T follicular helper cell (primary cell): ENCODE measurements at regions not wholly inside any gene's neighbourhood (a gene's known extent, or its start where the extent isn't known, plus 50 kb on each side); places are given as distances from the start of the nearest gene placed in this dataset.
"Not testable (repeated sequence)": the region's sequence is repeated elsewhere in the genome, so short reads cannot be mapped to it uniquely, and the experiment has no call there.

ENCODE experiments used
- DNase-seq: peaks from one replicate; pipeline ENCODE4 v3.0.0-alpha.2; 2020; ENCODE audit warnings: low read depth

DNA sequence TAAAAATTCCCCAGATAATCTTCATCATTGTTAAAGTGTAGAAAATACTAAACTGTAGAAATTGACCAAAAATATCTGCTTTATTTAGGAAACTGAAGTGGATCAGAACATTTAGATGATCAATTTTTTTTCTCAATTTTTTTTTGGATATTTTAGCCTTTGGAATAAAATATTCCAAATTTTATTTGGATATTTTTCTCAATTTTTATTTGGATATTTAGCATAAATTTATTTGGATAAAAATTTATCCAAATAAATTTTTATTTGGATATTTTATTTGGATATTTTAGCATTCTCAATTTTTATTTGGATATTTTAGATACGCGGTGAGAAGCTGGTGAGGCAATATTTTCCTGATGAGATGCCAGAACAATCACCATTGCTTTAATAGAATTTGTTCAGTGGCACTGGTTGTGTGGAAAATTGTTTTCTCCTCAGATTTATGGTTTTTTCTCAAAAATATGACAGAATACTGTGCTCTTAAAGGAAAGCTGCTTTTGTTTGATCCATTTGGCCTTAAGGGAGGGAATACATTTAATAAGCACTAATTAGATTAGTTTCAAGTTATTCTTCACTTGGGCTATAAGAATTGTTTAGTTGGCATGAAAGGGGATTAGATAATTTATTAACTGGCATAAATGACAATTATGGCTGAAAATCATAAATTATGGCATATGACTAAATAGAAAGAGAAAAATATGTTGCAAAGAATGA is 470.1 kb downstream of the MFSD1 start:
- DNase-seq: no peak

DNA sequence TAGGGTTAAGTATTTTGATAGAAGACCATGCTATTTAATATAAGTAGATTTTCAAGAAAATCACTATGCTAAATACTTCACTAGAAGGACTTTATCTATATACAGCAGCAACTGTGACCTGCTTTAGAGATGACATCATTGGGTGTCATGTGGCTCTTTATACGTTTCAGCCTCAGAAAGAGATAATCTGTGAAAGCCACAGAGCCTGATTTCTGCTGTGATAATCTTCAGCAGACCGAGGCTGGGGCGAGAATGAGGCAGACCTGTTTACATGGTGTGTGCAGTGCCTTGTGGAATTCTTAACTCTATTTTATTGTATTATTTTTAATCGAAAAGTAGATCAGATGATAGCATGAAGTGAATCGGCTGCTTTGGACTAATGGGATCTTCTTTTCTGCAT is 471.2 kb downstream of the MFSD1 start:
- no peak for DNase-seq

DNA sequence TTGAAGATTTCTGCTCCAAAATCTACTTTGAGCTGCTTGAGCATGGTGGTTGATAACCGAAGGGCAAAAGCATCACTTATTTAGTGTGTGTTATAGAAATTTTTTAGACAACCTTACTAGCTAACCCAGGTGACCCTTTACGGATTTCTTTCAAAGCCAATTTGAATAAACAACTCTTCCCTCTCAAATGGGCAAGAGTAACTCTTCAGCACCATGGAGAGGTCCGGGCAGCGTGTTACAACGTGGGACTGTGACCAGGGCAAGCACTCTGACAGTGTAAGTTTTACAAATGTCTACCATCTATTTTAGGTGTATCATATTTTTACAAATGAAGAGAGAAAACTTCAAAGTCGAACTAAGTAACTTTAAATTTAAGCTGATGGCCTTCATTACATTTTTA is 471.8 kb downstream of the MFSD1 start:
- no peak for DNase-seq

DNA sequence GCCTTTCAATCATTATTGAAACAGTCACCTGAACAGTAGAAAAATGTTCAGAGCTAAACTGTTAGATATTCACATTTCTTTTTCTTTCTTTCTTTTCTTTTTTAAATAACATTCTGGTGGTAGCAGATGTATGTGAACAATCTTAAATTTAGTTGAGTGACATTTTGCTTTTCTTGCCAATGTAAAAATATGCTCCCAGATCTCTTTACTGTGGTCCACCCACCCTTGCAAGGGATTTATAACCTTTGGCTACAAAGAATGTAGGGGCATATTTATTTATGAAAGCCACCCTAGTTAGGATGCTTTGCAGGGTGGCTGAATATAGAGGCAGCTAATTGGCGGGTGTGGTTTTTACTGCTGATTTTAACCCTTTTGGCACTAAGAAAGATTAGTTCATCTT is 473.9 kb downstream of the MFSD1 start:
- no peak for DNase-seq

DNA sequence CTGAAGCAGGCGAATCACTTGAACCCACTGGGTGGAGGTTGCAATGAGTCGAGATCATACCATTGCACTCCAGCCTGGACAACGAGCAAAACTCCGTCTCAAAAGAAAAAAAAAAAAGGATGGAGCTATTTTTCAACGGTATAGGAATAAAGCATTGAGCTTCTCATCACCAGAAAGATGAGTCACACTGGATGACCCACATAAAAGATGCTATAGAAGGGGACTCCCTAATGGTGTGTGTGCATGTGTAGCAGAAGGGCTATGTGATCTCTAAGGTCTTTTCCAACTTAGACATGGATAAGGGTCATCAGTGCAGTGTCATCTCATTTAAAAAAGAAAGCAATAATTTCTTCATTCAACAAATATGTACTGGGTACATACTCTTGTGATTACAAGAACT is 476.0 kb downstream of the MFSD1 start:
- no peak for DNase-seq

DNA sequence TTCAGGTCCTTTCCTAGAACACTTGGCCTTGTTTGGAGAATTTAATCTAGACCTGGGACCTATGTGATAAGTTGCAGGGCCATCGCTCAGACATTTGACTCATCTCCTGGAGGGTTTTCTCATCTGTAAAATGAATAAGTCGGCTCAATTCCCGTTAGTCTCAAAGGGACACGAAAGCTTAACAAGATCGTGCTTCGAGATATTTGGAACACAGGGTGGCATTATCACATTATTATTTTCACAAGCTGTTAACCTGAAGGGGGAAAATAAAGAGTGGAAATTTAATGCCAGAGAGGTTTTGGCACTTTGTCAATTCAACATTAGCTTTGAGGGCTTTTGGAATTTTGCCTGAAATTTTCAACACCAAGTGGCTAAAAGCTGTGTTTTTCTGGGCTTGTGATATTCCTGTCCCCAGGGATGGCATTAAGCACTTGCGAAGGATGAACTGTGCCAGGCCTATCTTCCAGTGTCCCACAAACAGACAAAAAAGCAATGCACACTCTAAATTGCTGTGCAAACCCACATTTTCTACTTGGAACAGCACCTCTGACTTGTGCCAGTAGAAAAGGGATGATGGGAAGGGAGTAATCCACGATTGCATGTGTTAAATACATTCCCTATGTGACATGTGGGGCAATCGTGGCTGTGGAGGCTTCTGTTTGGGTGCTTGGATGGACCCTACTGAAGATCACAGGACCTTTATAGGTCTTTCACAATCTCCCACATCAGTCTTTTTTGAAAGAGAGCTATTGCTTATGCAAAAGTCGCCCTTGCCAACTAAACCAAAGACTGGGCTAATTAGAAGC is 478.7 kb downstream of the MFSD1 start:
- no peak for DNase-seq

DNA sequence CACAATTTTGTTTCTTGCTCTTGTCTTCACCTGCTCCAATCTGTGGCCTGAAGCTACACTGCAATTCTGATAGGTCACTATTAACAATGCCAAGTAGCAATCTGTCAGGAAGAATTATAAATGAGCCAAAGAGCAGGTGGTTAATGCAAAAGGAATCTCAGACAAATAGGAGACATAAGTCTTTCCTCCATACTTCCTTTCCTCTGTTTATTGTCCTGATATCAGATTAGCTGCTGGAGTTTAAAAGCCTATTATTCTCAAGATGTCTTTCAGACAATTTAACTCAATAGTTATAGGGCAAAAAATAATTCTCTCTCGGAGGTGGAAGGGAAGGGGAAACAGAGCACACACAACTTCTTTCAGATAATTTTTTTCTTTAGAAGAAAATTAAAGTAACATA is 491.6 kb downstream of the MFSD1 start:
- DNase-seq: no peak

DNA sequence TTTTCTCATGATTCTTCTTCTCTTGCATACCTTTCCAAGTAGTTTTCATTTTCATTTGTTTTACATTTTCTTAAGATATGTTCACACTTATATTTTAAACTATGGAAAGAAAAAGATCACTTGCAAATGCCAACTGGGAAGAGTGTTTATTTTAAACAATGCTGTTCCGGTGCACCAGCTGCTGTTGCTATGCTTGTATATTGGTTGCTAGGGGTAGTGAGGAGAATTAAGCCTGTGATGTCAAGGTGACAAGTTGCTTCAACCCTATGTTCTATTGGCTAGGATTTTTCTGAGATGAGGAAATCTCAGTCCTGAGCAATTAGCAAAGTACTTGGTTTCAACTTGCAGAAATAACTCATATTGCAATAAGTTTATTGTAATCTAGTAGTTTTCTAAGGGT is 500.1 kb downstream of the MFSD1 start:
- DNase-seq: no peak

DNA sequence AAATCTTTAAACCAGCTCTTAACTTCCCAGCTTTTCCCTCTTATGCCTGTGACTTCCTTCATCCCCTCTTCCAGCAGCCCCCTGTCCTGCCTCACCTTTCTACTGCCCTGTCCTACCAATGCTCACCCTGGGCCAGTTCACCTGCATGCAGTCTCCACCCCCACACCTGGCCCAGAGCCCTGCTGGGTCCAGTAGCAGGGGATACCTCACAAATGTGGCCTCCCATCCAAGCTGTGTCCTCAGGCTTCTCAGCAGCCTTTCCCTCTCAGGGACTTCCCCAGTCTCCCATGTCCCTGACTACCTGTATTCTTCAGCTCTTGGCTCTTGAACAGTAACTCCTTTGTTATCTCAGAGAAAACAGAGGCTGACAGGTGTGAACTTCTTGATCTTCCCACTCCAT is 503.2 kb downstream of the MFSD1 start:
- DNase-seq: no peak

DNA sequence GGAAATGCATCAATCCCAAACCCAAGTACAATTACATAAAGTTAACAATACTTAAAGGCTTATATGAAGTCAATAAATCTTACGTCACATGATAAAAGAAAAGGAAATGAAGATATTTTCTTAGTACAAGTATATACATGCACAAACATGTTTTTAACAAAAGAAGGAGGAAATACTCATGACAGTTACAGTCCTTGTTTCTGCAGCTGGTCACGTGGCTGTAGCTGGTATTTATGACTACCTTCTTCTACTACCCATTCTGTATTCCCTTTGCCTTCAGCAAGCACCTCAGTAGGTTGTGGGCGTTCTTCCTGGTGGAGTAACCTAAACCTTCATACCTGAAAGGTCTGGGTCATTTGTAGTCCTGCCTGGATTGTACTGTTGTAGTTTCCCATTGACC is 514.9 kb downstream of the MFSD1 start:
- DNase-seq: not testable (repeated sequence)

DNA sequence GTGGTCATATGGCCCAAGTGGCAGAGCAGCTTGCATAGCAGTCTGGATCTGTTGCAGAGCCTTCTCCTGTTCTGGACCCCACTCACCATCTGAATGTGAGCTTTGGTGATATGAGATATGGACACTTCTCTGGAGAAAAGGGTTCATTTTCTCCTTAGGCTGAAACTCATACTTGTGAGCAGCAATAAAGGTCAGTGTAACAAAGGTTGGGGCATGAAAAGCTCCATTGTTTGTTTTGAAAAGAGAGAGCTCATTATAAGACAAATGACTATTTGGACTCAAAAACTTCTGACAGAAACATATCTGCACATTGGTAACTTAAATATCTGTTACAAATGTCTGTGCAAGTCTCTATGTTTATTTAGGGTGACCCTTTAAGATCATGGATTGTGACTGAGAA is 517.3 kb downstream of the MFSD1 start:
- DNase-seq: no peak

DNA sequence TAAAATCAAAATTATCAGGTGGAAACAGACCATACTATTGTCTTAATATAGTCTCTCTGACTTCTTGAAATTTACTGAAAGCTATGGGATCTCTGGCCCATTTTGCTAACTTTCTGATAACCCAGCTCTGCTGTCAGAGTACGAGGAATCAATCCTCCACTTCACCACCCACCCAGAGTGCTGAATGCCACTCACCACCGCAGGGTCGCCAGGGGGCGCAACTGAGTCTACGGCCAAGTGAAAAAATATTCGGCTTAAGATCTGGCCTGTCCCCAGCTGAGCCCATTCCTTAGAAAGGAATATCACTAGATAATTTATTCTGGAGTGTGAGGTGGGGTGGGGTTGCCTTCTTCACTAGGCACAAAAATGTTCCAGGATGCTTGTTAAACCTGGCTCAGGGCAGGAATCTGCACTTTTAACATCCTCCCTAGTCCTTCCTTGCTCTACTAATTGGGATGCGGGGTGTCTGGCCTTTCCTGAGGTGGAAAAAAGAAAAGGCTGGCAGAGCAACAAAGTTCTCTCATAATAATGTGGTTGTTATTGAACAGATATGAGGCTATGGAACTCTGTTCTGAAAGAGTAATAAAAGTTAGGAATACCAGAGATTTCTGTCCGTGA is 520.6 kb downstream of the MFSD1 start:
- DNase-seq: no peak

DNA sequence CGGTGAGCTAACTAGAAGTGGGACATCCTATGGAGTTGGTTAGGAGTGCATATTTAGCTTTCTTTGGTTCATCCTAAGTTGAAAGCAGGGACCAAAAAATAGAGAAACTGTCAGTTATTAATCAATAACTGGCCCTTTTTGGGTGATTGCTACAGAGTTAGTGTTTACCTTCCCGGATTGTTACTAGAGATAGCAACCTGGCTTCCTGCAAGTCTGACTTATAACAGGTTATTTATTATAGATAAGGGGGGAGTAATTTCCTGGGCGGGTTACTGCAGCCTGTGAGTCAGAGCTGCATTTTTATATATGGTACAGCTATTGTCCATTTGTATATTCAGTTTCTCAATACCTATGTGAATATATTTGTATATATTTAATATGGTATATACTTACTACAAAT is 522.0 kb downstream of the MFSD1 start:
- no peak for DNase-seq

DNA sequence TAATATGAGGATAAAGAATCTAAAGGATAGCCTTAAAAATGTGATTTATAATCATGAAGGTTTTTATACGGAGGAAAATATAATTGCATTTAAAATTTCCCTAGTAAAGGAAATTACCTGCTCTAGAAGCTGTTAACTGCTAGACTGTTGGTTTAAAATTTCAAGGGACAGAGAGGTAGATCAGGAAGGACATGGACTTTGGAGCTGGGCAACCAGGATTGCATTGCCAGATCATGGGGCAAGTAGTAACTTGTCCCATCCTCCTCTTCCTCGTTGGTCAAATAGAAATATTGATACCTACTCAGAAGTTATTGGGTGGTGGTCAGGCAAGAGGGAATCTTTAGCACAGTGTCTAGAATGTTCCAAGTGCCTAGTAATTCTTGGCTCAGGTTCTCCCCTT is 525.1 kb downstream of the MFSD1 start:
- no peak for DNase-seq

DNA sequence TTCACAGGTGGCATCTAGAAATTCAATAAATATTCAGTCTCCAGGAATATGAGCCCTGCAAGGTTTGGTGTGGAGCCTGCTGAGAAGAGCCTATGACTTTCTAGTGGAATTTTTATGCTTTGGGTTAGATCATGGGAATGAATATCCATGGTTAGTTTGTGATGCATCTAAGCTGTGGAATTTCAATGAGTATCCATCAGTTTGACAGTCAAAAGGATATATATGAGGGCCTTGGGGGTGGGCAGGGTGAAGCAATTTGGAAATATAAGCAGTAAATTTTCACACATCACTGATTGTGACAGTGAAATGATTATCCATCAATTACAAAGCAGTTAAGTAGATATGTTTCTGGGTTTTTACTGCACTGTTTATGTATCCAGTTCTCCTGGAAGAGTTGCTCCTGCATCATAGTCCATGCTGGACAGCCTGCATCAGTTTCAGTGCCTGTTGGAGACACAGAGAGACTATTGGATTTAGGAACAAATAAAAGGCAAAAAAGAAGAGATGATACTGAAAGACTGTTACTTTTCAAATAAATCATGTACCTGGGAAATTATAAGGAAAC is 530.8 kb downstream of the MFSD1 start:
- no peak for DNase-seq

DNA sequence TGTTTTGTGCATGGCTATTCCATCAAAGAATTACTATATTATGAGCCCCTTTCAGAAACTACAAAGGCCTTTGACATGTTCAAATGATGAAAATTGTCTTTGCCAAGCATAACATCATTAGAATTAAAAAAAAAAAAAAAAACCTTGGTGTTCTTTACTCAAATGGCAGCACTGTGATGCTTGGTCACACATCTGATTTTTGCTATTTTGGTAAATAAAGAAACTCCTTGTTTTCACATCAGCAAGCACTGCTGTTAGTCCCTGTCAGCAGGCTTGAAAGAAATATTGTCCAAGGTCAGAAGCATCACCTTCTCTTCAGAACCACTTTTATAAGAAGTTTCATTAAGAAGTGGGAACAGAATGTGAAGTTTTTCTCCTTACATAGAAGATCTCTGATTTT is 537.3 kb downstream of the MFSD1 start:
- DNase-seq: no peak

DNA sequence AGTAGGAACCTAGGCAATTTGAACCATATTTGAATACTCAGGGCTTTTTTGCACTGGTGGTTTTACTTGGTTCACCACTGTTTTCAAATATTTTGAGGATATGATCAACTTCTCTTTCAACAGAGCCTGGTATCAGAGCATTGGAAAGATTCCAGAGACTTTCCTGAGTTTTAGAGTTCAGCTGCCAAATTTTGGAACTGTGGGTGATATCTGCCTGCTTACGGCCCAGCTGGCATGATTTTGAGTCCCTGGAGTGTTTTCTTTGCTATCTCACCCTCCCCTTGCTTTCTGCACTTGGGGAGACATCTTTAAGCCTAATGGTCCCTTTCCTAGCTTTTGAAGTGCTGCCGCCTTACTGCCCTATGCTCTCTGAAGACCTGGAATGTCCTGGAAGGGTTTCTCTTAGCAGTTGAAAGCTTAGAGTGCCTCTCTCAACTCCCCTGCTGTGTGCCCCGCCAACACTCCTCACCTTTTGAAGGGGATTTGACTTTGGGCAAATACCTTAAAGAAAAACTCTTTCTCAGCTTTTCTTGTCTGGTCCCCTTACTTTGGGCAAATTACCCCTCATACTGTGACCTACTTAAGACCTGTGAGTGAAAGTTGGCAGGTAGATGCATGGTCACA is 539.1 kb downstream of the MFSD1 start:
- DNase-seq: no peak

DNA sequence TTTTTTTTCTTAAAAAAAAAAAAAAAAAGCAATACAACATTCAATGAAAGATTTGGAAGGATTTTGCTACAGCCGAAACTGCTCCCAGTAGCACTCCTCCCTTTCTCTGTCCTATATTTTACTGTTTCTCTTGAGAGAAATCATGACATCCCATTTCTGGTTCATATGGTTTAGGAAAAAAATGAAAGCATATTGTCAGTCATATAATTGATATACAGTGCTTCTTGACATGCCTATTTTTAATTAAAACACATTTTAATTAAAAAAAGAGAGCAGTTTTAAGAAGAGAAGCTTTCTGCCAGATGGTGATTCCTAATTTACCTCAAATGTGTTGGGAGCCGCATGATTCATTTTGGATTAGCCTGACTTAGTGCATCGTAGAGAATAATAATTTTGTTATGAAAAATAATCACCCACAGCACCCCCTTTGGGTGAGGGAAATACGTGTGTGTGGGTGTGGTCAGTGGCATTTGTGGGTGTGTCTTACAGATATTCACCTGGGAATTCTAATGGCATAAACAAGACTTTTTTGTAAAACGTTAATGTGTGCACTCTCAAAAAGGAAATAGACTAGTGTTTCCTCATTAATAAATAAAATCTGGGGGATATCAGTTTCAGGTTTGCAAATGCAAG is 544.5 kb downstream of the MFSD1 start:
- no peak for DNase-seq

DNA sequence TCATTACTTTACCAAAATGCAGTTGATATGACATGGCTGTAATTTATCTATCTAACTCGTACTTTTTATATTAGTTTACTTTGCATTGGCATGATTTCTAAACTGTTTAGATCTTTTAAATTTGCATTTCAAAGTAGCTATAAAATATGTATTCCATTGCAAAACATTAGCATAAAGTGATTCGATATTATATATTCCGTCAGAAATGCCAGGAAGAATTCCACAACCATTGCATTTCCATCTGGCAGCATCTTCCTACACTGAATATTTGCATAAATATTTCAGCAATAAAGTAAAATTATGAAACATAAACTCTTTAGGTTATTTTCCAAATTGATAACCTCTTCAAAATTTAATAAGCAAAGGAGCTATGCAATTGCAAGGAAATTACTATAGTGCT is 546.6 kb downstream of the MFSD1 start:
- DNase-seq: no peak

DNA sequence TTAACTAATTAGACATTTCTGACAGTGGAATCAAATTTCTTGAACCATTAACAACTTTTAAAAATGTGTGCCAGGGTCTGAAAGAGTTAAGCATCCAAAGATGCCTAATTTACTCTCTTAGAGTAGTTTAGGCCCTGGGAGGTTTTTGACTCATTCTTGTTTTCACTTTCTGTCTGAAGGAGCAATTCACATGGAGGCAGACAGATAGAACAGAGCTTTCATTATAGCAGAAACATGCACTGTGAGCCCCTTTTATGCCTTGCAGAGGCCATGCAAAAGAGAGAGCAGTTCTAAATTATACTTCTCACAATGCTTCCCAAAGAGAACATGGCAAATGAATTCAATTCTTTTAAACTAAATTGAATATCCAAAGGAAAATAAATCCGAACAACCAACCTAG is 554.8 kb downstream of the MFSD1 start:
- DNase-seq: no peak

DNA sequence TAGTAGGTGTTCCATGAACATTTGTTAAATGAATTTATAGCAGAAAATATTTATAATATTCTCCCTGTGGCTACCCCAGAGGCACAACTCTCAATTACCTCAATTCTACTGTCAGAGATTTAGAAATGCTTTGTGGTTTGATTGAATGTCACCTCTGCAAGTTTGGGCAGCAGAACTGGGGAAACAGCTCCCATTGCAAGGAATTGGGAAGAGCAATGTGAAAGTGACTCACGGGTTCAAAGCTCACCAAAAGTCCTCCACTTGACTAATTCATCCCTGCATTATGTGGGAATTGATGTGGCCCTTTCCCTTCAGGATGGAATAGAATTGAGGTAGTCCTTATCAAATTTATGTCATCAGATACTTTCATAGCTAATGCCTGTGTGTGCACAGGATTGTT is 562.7 kb downstream of the MFSD1 start:
- no peak for DNase-seq

DNA sequence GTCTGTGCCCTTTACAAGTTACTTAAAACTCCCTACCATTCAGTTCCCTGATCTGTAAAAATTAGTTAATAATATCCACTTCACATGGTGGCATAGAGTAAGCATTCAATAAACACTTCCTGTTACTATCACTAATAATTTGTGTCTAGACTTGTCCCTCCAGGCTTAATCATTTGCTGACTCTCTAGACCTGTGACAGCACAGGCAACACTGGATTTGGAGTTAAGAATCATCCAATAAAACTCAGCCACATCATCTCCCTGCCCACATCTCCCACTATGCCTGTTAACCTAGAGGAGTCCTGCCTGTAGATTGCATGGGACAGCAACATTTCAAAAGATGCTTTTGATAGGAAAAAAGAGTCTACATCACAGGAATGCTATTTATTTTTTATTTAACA is 564.6 kb downstream of the MFSD1 start:
- DNase-seq: no peak
